ENCODE measurements at regions not wholly inside any gene's neighbourhood (a gene's known extent, or its start where the extent isn't known, plus 50 kb on each side); places are given as distances from the start of the nearest gene placed in this dataset.
"Not testable (repeated sequence)": the region's sequence is repeated elsewhere in the genome, so short reads cannot be mapped to it uniquely, and the experiment has no call there.

GRCh38 chr9:124089631-124090488, 78.3 kb downstream of the LHX2 start:
- not testable (repeated sequence) for TF ChIP-seq ZBTB33 (IDR thresholded peaks at IDR 0.05); CTCF (IDR thresholded peaks at IDR 0.05; ENCODE audit: low read depth, low read length, missing input control); RAD21 (IDR thresholded peaks at IDR 0.05); SP1 (IDR thresholded peaks at IDR 0.05); TAF1 (conservative IDR thresholded peaks at IDR 0.05); RXRA (IDR thresholded peaks at IDR 0.05); MAX (IDR thresholded peaks at IDR 0.05); FOXA1 (IDR thresholded peaks at IDR 0.05); GABPA (IDR thresholded peaks at IDR 0.05 in 1 of 2, conservative IDR thresholded peaks at IDR 0.05 in 1 of 2); REST (IDR thresholded peaks at IDR 0.05); EGR1 (IDR thresholded peaks at IDR 0.05; ENCODE audit: low read depth in 2 of 2); HNF4G (IDR thresholded peaks at IDR 0.05); JUND (IDR thresholded peaks at IDR 0.05)

Measured in liver (tissue), 3 donors.